Prostate gland (tissue), 2 donors: ENCODE measurements at regions not wholly inside any gene's neighbourhood (a gene's known extent, or its start where the extent isn't known, plus 50 kb on each side); places are given as distances from the start of the nearest gene placed in this dataset.

Experiments
- DNase-seq: peaks from one replicate; pipeline ENCODE4 v3.0.0-alpha.2; 2019; ENCODE audit warnings: low spot score
- H3K27ac ChIP-seq, 2 donors: fragments of 200-600 bp; sonication (generic); 2 replicates each; pipeline ENCODE4 v1.5.1; 2017 to 2019
- H3K27me3 ChIP-seq: fragments of 200-600 bp; sonication (generic); replicated peaks from 2 replicates; pipeline ENCODE4 v1.5.1; 2019; ENCODE audit not compliant: insufficient read depth
- H3K36me3 ChIP-seq, 2 donors: fragments of 200-600 bp; sonication (generic); 1 replicate in 1 of 2; 2 replicates in 1 of 2; pipeline versions ENCODE4 v1.5.1 to v1.8.1; 2017 to 2019
- H3K4me1 ChIP-seq: fragments of 200-600 bp; sonication (generic); replicated peaks from 2 replicates; pipeline ENCODE4 v1.5.1; 2019
- H3K4me3 ChIP-seq, 2 donors: fragments of 200-600 bp; sonication (generic); 2 replicates each; pipeline ENCODE4 v1.5.1; 2017 to 2019
- H3K9me3 ChIP-seq: fragments of 200-600 bp; sonication (generic); 2 replicates; pipeline ENCODE4 v1.5.1; 2017
- POLR2A ChIP-seq: fragments of 450-650 bp; IDR thresholded peaks from one replicate; pipeline ENCODE4 v1.6.1; 2016; ENCODE audit warnings: antibody characterized with exemption, mild to moderate bottlenecking
- POLR2AphosphoS5 ChIP-seq: sonication (generic); formaldehyde crosslinking; IDR thresholded peaks from one replicate; pipeline ENCODE4 v1.6.1; 2017; ENCODE audit warnings: antibody characterized with exemption
- WGBS: methylation state at CpG from one replicate; pipeline ENCODE4 v1.1.5; 2018; 5-methylcytosine and 5-hydroxymethylcytosine counted together
- intact Hi-C: fragments of 100-400 bp; cut with DNase I; formaldehyde crosslinking; loops from one replicate; pipeline ENCODE4 v1.14.2; 2022
- TF ChIP-seq, protein P1 (sequence below), 4 experiments: fragments of 200-600 bp in 2 of 4; fragments of 450-650 bp in 2 of 4; sonication (generic) in 2 of 4; IDR thresholded peaks; 1 replicate in 3 of 4; 2 replicates in 1 of 4; pipeline ENCODE4 v1.5.1; 2016 to 2019; ENCODE audit warnings: antibody characterized with exemption in 4 of 4, mild to moderate bottlenecking in 2 of 4, moderate library complexity in 2 of 4

DNA sequence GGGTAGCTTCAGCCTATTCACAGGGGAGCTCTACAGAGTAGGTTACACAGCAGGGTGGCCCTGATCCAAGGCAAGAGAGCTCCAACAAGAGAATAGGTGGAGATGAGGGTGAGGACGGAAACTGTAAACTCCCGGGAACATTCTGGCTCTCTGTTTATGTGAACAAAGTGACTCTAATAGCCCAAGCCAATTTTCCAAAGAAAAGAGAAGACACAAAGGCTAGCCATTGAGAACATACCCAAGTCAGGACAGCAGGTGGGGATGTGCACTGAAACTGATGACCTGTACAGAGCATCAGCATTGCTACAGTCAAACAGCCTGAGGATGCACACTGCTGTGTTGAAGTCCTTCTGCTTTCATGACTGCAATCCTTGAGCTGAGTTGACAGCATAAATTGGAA is 136.0 kb upstream of the TOP1 start:
- H3K36me3 ChIP-seq: no peaks in the 10 kb centered on the region
- 20% methylated on average over 2 of the region's 2 CpGs for WGBS
- peak; percentile 35 for DNase-seq
- TF ChIP-seq, protein P1, sequence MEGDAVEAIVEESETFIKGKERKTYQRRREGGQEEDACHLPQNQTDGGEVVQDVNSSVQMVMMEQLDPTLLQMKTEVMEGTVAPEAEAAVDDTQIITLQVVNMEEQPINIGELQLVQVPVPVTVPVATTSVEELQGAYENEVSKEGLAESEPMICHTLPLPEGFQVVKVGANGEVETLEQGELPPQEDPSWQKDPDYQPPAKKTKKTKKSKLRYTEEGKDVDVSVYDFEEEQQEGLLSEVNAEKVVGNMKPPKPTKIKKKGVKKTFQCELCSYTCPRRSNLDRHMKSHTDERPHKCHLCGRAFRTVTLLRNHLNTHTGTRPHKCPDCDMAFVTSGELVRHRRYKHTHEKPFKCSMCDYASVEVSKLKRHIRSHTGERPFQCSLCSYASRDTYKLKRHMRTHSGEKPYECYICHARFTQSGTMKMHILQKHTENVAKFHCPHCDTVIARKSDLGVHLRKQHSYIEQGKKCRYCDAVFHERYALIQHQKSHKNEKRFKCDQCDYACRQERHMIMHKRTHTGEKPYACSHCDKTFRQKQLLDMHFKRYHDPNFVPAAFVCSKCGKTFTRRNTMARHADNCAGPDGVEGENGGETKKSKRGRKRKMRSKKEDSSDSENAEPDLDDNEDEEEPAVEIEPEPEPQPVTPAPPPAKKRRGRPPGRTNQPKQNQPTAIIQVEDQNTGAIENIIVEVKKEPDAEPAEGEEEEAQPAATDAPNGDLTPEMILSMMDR (IDR thresholded peaks at IDR 0.05): peak in 1 of 4 experiments; percentile 7
- TF ChIP-seq POLR2AphosphoS5 (peak; percentile 57), POLR2A (no peak)
- no peak overlapping the region for H3K4me3 ChIP-seq
- H3K9me3 ChIP-seq: no peaks in the 10 kb centered on the region
- intact Hi-C loops: no loop called here
- H3K27ac ChIP-seq: no peak overlapping the region
- no peaks in the 10 kb centered on the region for H3K4me1 ChIP-seq
- H3K27me3 ChIP-seq: no peaks in the 10 kb centered on the region

DNA sequence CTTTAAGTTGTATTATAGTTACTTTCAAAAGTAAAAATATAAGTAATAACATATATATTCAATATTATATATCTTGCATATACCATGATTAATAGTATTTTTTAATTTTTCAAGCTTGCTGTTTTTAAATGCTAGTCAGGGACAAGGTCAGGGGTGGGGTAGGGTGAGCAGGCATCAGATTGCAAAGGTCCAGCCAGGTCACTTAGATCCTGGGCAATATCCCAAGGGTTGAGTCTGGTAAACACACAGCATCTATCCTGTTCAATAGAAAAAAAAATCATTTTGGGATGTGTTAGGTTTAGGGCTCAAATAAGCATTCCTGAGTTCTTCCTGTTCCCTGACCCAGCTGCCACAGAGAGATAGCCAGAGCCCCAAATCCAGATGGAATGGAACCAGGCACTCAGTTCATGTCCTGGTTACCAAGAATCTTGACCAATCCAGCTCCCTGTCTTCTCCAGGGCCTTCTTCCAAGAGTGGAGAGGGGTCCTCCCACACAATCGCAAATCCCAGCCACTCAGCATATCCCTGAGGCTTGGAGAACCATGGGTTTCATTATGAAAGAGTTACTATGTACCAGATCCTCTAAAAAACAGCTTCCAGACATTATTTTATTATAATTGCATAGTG is 134.9 kb upstream of the TOP1 start:
- intact Hi-C loops: no loop called here
- 80% methylated on average over 1 of the region's 1 CpG for WGBS
- no peak overlapping the region for H3K4me3 ChIP-seq
- no peaks in the 10 kb centered on the region for H3K9me3 ChIP-seq
- no peaks in the 10 kb centered on the region for H3K4me1 ChIP-seq
- TF ChIP-seq, protein P1 (IDR thresholded peaks at IDR 0.05): no peak
- no peak for TF ChIP-seq POLR2A
- TF ChIP-seq POLR2AphosphoS5: no peak
- no peaks in the 10 kb centered on the region for H3K36me3 ChIP-seq
- no peak overlapping the region for H3K27ac ChIP-seq
- no peaks in the 10 kb centered on the region for H3K27me3 ChIP-seq
- DNase-seq: no peak

GRCh38 chr20:40894237-40894630 is 134.4 kb upstream of the TOP1 start:
- 93% methylated on average over 1 of the region's 1 CpG for WGBS
- TF ChIP-seq POLR2A (no peak), POLR2AphosphoS5 (no peak)
- TF ChIP-seq, protein P1 (IDR thresholded peaks at IDR 0.05): no peak
- Histone ChIP-seq H3K9me3 (no peaks in the 10 kb centered on the region), H3K36me3 (no peaks in the 10 kb centered on the region), H3K27ac (no peak overlapping the region), H3K4me3 (no peak overlapping the region), H3K4me1 (no peaks in the 10 kb centered on the region), H3K27me3 (no peaks in the 10 kb centered on the region)
- DNase-seq: no peak
- intact Hi-C loops: no loop called here

DNA sequence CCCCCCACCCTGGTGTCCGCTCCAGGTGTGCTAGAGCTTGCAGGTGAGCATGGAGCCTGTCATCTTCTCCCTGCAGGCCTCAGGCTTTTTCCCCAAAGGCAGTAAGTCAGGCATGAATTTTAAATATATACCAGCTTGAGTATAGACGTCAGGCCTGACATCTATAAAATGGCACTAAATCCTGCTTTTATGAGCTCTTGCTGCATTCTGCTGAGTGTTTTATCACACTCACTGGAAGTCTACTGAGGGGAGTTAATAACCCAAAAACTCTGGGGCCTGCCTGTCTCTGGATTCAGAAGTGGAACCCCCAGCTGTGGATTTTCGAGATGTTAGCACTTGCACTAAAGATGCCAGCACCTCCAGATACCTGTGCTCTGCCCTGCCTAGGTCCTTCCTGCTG is 133.4 kb upstream of the TOP1 start:
- Histone ChIP-seq H3K27me3 (no peaks in the 10 kb centered on the region), H3K4me1 (no peaks in the 10 kb centered on the region), H3K27ac (no peak overlapping the region), H3K9me3 (no peaks in the 10 kb centered on the region), H3K4me3 (no peak overlapping the region), H3K36me3 (no peaks in the 10 kb centered on the region)
- intact Hi-C loops: no loop called here
- TF ChIP-seq, protein P1 (IDR thresholded peaks at IDR 0.05): no peak
- TF ChIP-seq POLR2A (no peak), POLR2AphosphoS5 (no peak)
- DNase-seq: no peak
- WGBS: 49% methylated on average over 3 of the region's 3 CpGs
